AG04450 (cell line): ENCODE measurements at regions not wholly inside any gene's neighbourhood (a gene's known extent, or its start where the extent isn't known, plus 50 kb on each side); places are given as distances from the start of the nearest gene placed in this dataset.

Source experiments
- CTCF ChIA-PET: fragments of 300-600, 350-600 bp; formaldehyde crosslinking; extraction: SDS; loops from one replicate; lab custom pipeline; 2022; ENCODE audit warnings: antibody characterized with exemption, inconsistent platforms; lab: Charles Lee
- POLR2A ChIA-PET: fragments of 350-600 bp; formaldehyde crosslinking; extraction: SDS; loops from one replicate; lab custom pipeline; 2021; ENCODE audit warnings: antibody characterized with exemption, inconsistent platforms; lab: Yijun Ruan, JAX
- DNase-seq: peaks from one replicate; pipeline ENCODE4 v3.0.0-alpha.2; 2011; ENCODE audit warnings: low read depth, low spot score
- H3K27ac ChIP-seq: one replicate; pipeline ENCODE4 v1.5.1; 2012; ENCODE audit warnings: low read depth, low read length, control low read depth
- H3K27me3 ChIP-seq: one replicate; pipeline ENCODE4 v1.6.0; 2012; ENCODE audit warnings: low read length; ENCODE audit not compliant: control insufficient read depth, insufficient read depth
- H3K4me3 ChIP-seq: 2 replicates; pipeline ENCODE4 v1.5.1; 2011; ENCODE audit warnings: mild to moderate bottlenecking, low read depth, low read length, control low read depth
- H3K9me3 ChIP-seq: 2 replicates; pipeline ENCODE4 v1.5.1; 2012; ENCODE audit warnings: low read length; ENCODE audit not compliant: control insufficient read depth, insufficient read depth
- TF ChIP-seq, protein P1 (sequence below): IDR thresholded peaks from 2 replicates; pipeline ENCODE4 v1.5.1; 2011; ENCODE audit warnings: low read depth, low read length, control low read depth, inconsistent platforms

DNA sequence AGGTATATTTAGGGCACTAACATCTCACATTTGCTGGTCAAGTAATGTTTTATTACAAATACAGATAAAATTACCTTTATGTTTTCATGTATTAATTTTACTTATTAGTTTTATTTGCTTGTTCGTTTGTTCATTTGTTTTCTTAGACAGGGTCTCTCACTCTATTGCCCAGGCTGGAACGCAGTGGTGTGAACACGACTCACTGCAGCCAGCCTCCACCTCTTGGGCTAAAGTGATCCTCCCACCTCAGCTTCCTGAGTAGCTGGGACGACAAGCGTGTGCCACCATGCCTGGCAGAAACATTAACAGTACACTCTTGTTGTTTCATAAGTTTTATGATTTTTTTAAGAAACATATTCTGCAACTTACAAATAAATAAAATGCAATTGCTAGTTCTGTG, 123.2 kb downstream of the ZNF608 start:
- H3K27ac ChIP-seq: no peak overlapping the region
- ChIA-PET CTCF (no interaction called here), POLR2A (no interaction called here)
- no peaks in the 10 kb centered on the region for H3K9me3 ChIP-seq
- H3K27me3 ChIP-seq: no peaks in the 10 kb centered on the region
- no peak for DNase-seq
- no peak overlapping the region for H3K4me3 ChIP-seq
- TF ChIP-seq, protein P1, sequence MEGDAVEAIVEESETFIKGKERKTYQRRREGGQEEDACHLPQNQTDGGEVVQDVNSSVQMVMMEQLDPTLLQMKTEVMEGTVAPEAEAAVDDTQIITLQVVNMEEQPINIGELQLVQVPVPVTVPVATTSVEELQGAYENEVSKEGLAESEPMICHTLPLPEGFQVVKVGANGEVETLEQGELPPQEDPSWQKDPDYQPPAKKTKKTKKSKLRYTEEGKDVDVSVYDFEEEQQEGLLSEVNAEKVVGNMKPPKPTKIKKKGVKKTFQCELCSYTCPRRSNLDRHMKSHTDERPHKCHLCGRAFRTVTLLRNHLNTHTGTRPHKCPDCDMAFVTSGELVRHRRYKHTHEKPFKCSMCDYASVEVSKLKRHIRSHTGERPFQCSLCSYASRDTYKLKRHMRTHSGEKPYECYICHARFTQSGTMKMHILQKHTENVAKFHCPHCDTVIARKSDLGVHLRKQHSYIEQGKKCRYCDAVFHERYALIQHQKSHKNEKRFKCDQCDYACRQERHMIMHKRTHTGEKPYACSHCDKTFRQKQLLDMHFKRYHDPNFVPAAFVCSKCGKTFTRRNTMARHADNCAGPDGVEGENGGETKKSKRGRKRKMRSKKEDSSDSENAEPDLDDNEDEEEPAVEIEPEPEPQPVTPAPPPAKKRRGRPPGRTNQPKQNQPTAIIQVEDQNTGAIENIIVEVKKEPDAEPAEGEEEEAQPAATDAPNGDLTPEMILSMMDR: no peak

DNA sequence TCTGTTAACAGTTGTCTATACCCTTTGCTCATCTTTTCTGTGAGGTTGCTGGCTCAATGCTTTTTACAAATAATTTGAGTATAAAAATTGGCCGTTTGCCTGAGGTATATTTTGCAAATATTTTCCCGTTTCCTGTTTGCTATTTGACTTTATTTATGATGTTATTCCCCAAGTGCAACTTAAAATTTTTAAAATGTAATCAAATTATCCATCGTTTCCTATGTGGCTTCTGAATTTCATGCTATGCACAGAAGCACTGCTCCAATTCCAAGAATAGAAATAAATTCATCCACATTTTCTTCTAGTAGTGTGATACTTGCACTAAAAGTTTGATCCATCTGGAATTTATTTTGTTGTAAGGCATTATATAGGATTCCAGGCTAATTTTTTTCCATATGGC, 123.6 kb downstream of the ZNF608 start:
- H3K27me3 ChIP-seq: no peaks in the 10 kb centered on the region
- DNase-seq: no peak
- H3K4me3 ChIP-seq: no peak overlapping the region
- POLR2A ChIA-PET: no interaction called here
- CTCF ChIA-PET: no interaction called here
- no peak overlapping the region for H3K27ac ChIP-seq
- TF ChIP-seq, protein P1: no peak
- H3K9me3 ChIP-seq: no peaks in the 10 kb centered on the region

DNA sequence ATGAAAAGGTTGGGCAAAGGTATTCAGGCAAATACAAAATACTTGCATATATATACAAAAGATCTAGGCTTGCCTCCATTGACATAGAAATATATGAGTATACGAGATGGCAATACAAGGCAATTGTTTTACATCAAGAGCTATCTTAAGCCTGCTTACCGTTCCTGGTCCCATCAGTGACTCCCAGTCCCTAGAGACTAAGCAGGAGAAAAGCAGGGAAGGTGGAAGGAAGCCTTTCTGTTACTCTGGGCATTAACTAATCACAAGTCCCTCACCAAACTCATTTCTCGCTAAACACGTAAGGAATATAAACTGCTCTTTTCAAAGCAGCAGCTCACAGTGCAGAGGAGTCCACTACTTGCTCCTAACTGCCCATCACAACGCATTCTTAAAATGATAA, 125.2 kb downstream of the ZNF608 start:
- Histone ChIP-seq H3K27ac (no peak overlapping the region), H3K9me3 (no peaks in the 10 kb centered on the region), H3K27me3 (no peaks in the 10 kb centered on the region), H3K4me3 (no peak overlapping the region)
- ChIA-PET CTCF (interaction anchor here (0.7 kb wide), 1 partner anchor 951 kb away, joined by 3 read pairs; no protein-coding TSS in a partner anchor), POLR2A (no interaction called here)
- no peak for DNase-seq
- TF ChIP-seq, protein P1: no peak

DNA sequence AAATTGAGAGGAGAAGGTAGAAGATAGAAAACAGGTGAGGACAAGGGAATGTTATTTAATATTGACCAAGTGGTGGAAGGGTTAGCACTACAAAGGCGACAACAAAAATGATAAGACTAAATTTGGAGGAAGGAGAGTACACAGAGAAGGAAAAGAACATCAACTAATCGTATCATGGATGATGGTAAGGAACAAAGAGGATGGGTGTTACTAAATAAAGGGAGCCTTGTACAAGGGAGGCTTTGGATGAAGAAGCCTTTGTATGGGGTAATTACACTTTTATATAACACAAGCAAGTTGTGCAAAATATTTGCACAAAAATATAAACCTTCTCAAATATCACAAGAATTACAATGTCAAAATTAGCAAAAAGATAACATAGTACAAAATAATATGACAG, 125.7 kb downstream of the ZNF608 start:
- ChIA-PET POLR2A (no interaction called here), CTCF (interaction anchor here (0.7 kb wide), 1 partner anchor 950 kb away, joined by 3 read pairs; no protein-coding TSS in a partner anchor)
- Histone ChIP-seq H3K27ac (no peak overlapping the region), H3K27me3 (no peaks in the 10 kb centered on the region), H3K4me3 (no peak overlapping the region), H3K9me3 (no peaks in the 10 kb centered on the region)
- TF ChIP-seq, protein P1: no peak
- DNase-seq: no peak

DNA sequence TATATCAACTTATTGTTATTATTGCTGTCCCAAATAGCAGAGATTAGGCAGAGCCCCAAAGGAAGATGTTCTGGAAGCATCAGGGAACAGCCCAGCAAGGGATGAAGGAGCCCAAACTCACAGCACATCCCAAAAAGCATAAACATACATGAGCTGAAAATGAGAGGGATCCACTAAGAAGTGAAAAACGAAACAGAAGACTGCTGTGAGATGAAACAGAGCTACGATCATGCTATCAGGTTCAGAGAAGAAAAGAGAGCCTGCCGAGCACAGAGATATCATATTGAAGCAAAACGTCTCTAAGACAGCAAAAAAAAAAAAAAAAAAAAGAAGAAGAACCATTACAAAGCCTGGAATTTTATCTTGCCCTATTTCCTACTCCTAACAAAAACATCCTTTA, 127.3 kb downstream of the ZNF608 start:
- H3K9me3 ChIP-seq: no peaks in the 10 kb centered on the region
- POLR2A ChIA-PET: no interaction called here
- H3K27me3 ChIP-seq: no peaks in the 10 kb centered on the region
- TF ChIP-seq, protein P1: no peak
- DNase-seq: no peak
- H3K4me3 ChIP-seq: no peak overlapping the region
- no peak overlapping the region for H3K27ac ChIP-seq
- CTCF ChIA-PET: no interaction called here
